NCI-H2081 treated with DMSO at 0.1 percent for 48 hours (cell line): ENCODE measurements at regions not wholly inside any gene's neighbourhood (a gene's known extent, or its start where the extent isn't known, plus 50 kb on each side); places are given as distances from the start of the nearest gene placed in this dataset.
"Not testable (repeated sequence)": the region's sequence is repeated elsewhere in the genome, so short reads cannot be mapped to it uniquely, and the experiment has no call there.

Source experiments
- DNase-seq: peaks from one replicate; lab custom pipeline; 2025; lab: John Stamatoyannopoulos, UW

DNA sequence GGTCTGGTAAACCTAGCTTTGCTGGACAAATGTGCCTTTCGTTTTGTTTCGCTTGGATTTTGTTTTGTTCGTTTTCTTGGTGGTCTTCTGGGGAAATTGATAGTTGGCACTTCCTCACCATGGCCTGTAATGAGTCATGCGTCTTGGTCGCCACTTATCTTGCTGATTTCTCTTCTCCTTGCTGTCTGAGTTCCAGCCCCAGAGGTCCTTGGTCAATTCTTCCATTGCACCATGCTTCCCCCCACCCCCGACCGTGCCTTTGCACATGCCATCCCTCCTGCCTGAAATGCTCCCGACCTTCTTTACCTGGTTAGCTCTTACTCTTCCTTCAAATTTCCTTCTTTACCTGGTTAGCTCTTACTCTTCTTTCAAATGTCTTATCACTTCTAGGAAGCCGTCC is 168.7 kb upstream of the MSX2 start:
- DNase-seq, result no peak

DNA sequence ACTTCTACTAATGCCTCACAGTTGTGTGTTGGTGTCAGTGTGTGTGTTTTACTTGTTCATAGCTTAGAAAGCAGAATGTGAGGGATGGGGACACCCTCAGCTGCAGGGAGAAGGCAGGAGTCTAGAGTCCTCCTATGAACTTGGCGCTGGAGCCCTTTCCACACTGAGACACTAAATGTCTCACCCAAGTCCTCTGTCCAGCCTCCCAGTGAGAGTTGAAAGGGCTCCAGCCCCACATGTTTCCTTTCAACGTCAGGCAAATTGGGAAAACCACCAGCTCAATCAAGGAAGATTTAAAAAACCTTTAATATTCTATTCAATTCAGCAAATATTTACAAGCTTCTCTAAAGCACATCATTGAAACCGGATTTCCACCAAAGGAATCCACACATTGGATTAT is 167.6 kb upstream of the MSX2 start:
- no peak for DNase-seq

DNA sequence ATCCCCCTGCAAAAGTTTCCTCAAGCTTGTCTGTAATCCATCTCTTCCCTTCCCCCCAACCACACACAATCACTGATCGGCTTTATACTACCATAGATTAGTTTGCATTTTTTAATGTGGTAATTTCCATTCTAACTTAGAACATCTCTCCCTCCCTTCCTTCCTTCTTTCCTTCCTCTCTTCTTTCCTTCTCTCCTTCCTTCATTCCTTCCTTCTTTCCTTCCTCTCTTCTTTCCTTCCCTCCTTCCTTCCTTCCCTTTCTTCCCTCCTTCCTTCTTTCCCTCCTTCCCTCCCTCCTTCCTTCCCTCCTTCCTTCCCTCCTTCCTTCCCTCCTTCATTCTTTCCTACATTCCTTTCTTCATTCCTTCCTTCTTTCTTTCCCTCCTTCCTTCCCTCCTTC is 166.2 kb upstream of the MSX2 start:
- no peak for DNase-seq

DNA sequence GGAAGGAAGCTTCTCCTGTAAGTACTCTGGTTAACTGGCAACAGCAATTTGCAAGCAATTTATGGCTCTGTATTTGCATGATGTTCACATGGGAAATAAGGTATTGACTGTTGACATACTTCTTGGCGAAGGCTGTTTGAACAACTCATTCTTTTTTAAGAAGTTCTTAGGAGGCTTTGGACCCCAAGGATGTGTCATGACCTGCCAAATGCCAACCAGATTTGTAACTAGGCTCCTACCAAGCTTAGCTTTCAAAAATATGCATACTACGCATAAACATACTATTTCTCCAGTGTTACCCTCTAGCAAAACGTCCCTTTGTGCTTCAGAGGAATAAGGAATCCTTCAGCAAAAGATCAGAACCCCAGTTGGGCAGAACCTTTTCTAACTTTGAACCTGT is 165.2 kb upstream of the MSX2 start:
- no peak for DNase-seq

DNA sequence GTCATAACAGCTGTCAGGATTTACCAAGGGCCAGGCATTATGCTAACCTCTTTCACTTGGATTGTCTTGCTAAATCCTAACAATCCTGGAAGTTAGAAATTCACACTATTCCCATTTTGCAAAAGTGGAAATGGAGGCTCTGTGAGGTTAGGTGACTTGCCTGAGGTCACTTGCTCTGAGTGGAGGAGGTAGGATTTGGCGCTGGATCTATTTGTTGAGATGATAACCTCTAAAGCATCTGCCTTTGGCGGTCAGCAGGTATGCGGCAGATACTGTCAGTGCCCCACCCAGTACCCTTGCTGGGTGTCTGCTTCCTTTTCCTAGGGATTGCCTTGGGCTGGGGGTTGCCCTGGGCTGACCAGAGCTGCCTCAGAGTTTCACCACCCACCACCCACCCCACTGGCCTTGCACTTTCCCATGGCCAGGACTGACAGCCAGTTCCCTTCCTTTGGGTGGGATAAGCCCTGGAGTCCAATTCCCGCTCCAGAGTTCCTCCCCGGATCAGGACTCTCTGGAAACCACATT is 164.8 kb upstream of the MSX2 start:
- DNase-seq, result no peak

DNA sequence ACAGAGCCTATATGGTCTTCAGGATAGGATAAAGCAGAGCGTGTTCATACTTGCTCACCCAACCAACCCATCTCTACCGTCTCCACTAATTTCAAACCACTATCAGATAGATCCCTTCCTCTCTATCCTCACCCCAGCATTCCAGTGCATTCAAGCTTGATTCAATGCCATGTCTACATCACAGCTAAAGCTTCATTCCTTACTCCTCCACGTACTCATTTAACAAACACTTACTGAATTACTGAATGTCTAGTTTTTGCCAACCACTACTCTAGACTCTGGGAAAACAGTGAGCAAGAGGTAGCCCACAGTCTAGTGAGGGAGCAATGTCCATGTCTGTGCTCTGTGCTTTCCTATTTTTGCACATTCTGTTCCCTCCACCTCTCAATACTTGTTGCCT is 163.5 kb upstream of the MSX2 start:
- DNase-seq, result no peak

DNA sequence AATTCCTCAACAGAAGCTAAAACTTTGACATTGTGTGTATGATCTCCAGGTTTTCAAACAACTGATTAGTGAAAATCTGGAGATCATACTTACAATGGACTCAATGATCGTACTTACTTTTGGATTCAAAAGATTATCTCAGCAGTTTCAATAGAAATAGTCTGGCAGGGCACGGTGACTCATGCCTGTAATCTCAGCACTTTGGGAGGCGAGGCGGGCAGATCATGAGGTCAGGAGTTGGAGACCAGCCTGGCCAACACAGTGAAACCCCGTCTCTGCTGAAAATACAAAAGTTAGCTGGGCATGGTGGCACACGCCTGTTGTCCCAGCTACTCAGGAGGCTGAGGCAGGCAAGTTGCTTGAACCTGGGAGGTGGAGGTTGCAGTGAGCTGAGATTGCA is 161.3 kb upstream of the MSX2 start:
- not testable (repeated sequence) for DNase-seq

DNA sequence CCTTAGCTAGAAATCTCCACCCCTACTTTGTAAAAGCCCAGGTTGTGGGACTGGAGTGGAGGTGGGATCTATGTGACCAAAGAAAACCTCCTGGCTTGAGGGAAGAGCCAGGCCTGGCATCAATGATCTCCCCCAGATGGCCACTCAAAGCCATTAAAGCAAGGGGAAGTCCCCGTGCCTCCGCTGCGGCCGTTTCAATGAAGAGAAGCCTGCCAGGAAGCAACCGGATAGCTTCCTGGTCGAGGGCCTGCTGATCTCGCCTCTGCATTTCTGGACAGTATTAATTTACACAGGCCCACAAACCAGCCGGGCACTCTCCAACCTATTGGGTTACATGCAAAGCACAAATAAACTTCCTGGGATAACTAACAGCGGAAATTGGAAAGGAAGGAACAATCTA is 160.5 kb upstream of the MSX2 start:
- DNase-seq, result no peak

DNA sequence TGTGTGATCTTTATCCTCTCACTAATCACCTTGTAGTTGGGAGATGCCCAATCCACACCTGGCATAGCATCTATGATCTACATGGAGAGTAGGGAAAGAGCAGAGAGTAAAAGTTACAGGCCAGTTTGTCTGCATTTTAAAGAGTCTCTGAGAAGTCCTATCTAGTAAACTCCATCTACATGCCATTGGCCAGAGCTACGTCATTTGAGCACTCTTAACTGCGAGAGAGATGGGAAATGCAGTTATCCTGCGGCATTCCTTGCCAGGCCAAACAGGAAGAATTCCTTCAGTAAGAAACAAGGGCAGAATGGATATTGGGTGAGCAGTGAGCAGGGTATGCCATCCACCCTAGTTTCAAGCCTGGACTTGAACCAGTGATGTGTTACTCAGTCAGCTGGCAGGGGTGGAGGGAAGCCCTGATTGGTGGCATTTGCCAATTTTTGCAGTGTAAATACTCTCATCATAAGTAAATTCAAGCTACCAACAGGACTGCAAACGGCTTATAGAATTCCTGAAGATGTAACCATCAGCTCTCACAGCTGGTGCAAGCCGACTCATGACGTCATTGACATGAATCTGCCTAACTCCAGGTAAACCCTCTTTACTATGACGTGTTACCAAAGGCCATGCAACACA is 156.8 kb upstream of the MSX2 start:
- DNase-seq, result no peak

DNA sequence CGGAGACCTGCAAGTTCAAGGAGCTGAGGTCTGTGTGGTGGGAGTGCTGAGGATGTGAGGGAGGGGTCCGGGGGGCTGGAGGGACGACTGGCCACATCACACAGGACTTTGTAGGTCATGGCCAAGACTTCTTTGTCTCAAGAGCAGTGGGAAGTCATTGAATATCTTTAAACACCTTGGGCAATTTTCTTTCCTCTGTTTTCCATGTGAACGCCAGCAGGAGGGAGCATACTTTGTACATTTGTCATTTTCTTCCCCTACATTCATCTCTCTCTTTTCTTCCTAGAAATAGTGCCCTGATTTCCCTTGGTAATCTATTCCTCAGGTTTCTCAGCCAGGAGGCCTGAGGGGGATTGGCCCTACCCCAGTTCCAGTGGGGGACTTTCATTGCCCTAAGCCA is 153.7 kb upstream of the MSX2 start:
- DNase-seq, result no peak

DNA sequence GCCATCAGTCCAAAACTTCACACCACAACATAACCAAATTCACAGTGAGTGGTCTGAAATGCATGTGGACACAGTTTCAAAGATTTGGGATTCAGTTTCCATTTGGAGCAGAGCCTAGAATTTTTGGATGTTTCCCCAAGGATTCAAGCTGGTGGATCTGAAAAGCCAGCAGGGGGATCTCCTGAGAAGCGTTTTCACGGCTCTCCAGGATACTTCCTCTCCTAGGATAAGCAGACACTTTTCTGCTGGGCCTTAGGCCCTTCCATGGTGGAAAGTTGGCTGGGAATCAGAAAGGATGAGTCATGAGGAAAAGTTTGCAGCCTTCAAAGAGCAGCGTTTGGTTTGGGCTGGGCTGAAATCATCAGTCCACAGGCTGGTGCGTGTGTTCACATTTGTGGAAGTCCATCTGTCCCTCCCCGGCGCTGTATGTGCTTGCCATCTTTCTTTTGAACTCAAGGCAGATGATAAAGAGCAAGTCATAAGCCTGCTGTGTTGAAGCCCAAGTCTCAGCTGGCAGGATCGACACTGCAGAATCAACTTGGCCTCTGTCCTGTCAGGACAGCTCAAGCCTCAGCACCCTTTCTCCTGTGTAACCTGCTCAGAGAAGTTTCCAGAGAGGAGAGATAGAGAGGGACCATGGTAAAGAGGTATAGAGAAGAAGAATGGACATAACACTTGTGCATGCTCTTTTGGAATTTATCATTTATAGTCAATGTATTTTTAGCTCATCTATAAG is 152.6 kb upstream of the MSX2 start:
- no peak for DNase-seq

DNA sequence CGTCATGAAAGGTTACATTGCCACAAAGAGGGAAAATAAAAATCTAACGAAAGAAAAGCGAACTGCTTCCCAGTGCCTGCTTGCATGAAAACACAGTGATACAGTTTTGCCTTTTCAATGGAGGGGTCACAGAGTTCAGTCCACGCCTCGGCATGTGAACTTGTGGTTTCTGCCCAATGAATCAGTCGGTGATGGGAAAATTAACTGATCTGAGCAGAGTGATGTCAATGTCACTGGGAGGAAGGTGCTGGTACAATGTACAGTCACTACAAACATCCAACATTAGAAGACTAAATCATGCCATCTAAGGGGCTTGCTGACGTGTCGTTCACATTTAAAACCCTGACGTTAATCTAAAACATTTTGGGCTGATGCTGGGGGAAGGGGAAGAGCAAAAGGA is 151.8 kb upstream of the MSX2 start:
- DNase-seq, result no peak

DNA sequence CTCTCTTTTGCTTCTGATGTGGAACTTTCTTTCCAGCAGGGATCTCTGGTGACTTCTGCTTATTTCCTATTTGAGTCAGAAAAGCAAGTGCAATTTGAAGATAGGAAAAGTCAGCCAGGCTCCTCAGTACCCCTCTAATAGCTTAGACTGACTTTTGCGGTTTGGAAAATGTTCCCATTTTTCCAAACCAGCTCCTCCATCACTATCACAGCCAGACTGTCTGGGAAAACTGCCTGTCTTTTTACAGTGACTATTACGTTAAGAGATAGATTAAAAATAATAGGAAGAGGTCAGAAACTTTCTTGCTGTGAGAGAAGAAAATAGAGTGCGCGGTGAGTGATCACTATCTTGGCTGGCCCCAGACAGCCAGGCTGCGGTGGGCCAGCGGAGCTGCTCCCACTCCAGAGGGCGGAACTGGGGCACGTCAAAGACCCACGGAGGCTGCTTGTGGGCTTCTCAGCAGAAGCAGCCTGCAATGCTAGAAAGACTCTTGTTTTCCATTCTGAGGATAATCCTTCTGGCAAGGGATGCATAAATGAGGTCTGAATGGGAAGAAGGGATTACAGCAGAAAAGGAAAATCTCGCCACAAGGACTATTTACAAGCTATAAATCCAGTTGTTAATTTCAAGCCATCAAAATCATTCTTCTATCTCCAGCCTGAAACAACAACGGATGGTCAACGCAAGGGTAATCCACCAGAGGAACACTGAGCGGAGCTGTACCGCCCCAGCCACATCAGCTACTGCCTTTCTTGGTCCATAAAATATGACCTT is 151.0 kb upstream of the MSX2 start:
- DNase-seq, result no peak

DNA sequence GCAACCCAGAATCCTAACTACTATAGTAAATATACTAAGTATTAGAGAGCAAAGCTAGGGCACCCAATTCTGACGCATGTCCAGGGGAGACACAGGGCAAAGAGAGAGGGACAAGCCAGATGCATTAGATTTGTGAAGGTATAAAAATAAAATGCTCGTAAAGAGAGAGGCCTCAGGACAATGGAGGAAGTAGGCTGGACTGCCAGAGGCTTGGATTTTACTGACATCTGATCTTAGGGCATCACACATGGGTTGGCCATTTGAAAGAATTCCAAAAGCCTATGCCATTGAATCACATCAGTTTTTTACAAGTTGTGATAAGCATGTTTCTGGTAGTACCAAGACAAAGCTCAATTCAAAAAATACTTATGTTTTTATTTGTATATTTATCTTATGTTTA is 149.3 kb upstream of the MSX2 start:
- no peak for DNase-seq

DNA sequence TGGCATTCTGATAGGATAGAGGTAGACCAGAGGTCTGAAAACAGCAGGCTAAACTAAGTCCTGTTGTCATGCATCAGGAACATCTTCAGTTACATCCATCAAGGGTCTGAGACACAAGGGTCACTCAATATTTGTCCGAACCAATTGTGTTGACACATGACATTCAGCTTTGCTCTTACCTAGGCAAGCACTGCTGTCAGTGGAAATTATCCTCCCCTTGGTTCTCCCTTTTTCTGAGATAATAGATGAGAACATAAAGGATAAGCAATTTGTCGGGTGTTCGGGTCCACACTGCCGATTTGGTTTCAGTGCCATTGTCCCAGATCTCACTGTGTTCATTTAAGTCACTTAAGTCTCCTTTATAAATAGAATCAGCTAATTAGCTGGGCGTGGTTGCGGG is 148.3 kb upstream of the MSX2 start:
- no peak for DNase-seq

DNA sequence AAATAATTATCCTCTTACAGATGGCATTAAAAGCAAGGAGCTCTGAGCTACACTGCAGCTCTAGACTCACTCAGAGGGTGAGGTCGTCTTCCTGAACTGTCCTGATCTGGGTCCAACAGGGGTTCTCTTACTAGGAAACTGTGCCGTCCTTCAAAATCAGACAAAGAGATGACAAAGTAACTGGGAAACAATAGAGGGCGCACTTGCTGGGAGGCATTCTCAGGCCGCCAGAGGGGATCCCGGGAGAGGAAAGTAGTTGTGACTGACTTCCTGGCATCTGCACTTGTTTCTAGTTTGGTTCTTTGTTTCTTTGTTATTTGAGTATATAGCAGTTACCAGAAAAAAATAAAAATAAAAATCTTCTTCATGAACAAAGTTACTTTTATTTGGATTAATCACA is 142.9 kb upstream of the MSX2 start:
- DNase-seq, result no peak

DNA sequence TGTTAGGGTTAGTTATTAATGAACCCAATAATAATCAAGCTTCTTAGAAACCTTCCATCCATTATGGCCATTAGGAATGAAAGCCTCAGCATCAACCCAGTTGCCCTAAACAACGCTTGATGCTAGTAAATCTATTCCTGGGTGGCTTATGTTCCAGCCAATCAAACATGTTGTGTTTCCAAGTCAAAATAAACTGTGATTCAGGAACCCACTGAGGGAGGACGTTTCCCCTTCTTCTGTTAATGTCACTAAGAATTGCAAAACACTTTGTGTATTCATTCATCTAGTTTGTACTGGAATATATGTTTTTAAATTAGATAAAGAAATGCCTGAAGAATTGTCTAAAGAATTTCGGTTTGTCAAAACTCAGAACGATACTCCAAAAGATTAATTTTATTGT is 142.5 kb upstream of the MSX2 start:
- no peak for DNase-seq

DNA sequence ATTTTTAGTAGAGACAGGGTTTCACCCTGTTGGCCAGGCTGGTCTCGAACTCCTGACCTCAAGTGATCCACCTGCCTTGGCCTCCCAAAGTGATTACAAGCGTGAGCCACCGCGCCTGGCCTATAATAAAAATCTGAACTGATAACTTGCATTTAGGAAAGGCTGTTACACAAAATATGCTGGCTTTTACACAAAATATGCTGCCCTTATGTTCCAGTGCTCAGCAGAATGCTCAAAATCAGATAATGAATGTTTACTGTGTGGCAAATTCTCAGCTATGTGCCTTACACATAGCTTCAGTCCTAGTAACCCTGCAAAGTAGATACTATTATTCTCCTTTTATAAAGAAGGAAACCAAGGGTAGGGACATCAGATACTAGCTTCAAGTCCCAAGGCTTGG is 141.3 kb upstream of the MSX2 start:
- no peak for DNase-seq

DNA sequence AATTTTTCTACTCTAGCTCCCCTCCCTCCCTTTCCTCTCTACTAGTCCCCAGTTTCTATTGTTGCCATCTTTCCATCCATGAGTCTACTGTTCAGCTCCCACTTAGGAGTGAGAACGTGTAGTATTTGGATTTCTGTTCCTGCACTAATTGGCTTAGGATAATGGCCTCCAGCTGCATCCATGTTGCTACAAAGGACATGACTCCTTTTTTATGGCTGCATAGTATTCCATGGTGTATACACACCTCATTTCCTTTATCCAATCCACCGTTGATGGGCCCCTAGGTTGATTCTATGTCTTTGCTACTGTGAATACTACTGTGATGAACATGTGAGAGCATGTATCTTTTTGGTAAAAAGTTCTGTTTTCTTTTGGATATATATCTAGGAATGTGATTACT is 138.9 kb upstream of the MSX2 start:
- DNase-seq, result no peak

DNA sequence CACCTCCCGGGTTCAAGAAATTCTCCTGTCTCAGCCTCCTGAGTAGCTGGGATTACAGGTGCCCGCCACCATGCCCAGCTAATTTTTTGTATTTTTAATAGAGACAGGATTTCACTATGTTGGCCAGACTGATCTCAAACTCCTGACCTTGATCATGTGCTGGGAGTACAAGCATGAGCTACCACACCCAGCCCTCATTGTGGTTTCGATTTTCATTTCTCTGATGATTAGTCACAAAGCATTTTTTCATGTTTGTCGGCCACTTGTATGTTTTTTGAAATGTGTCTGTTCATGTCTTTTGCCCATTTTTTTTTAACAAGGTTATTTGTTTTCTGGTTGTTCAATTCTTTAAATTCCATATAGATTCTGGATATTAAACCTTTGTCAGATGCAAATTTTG is 138.2 kb upstream of the MSX2 start:
- DNase-seq, result not testable (repeated sequence)

DNA sequence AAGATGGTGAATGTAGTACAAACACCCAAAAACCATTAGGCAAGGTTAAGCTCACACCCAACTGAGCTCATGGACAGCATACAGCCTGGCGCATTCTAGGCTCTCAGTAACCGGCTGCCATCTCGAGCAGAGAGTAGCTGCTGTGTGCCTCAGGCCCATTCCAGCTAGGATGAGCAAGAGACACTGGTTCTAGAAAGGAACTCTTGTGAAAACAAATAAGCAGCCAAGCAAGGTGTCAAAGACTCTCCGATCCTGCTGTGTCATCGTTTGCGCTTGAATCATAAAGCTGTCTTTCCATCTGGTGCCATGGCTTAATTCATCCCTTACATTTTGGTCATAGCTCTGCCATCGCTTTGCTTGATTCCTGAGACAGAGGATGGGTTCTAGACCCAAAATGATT is 135.4 kb upstream of the MSX2 start:
- DNase-seq, result no peak

DNA sequence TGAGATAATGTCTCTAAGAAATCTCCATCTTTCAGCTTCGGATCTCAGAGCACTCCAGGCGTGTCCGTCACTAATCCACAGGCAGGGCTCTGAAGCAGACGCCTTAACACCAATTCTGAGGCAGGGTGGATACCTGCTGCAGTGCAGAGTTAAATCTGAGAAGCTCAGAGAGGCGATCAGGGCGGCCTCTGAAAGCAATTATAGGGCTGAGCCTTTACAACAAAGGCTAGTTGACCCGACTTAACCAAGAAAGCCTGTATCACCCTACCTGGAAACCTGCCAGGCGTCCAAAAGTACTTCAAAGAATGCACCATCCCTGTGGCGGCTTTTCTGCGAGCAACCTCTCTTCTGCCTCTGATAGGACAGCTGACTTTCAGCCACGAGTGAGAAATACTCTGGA is 134.8 kb upstream of the MSX2 start:
- DNase-seq, result no peak

DNA sequence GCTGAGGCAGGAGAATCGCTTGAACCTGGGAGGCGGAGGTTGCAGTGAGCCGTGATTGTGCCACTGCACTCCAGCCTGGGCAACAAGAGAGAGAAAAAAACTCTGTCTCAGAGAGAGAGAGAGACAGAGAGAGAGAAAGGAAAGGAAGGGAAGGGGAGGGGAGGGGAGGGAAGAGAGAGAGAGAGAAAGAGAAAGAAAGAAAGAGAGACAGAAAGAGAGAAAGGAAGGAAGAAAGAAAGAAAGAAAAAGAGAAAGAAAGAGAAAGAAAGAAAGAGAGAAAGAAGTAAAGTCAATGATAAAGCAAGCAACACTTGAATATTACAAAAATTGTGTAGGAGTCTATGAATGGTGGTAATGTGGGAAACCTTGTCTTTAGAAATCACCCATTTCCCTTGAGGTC is 133.6 kb upstream of the MSX2 start:
- DNase-seq, result no peak
